ENCODE measurements at regions not wholly inside any gene's neighbourhood (a gene's known extent, or its start where the extent isn't known, plus 50 kb on each side); places are given as distances from the start of the nearest gene placed in this dataset.

DNA sequence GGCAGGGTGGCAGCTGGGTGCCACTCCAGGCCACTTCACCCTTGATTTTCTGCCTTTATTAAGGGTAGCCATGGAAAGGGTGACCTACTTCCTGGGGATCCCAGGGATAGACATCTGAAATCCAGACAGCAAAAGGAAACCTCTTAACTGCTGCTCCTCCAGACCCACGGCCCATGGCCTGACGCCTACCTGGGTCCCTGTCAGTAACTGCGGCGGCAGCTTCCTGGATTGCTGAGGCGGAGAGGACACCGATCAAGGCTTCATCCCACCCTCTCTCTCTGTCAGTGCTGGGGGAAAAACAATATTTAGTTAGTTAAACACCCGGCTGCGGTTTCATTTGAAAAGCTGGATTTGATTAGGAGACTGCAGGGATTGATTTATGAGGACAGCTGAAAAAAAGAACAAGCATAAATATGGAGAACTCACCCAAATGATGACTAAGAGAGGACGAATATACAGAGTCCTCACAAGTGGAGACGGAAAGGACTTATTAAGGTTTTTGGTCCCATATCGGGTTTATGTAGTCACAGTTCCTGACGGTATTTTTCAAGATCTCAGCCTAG is 158.7 kb upstream of the KLF4 start:
- no peak for TF ChIP-seq EP300 (IDR thresholded peaks at IDR 0.05)
- TF ChIP-seq, protein P1, sequence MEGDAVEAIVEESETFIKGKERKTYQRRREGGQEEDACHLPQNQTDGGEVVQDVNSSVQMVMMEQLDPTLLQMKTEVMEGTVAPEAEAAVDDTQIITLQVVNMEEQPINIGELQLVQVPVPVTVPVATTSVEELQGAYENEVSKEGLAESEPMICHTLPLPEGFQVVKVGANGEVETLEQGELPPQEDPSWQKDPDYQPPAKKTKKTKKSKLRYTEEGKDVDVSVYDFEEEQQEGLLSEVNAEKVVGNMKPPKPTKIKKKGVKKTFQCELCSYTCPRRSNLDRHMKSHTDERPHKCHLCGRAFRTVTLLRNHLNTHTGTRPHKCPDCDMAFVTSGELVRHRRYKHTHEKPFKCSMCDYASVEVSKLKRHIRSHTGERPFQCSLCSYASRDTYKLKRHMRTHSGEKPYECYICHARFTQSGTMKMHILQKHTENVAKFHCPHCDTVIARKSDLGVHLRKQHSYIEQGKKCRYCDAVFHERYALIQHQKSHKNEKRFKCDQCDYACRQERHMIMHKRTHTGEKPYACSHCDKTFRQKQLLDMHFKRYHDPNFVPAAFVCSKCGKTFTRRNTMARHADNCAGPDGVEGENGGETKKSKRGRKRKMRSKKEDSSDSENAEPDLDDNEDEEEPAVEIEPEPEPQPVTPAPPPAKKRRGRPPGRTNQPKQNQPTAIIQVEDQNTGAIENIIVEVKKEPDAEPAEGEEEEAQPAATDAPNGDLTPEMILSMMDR (IDR thresholded peaks at IDR 0.05) = no peak
